Right lobe of liver (tissue), 4 donors: ENCODE measurements at regions not wholly inside any gene's neighbourhood (a gene's known extent, or its start where the extent isn't known, plus 50 kb on each side); places are given as distances from the start of the nearest gene placed in this dataset.

Source experiments
- POLR2A ChIP-seq: fragments of 450-650 bp; IDR thresholded peaks from one replicate; pipeline ENCODE4 v1.6.1; 2017; ENCODE audit warnings: antibody characterized with exemption, mild to moderate bottlenecking
- TF ChIP-seq, protein P1 (sequence below), 4 donors: fragments of 200-600 bp in 3 of 4; fragments of 450-650 bp in 1 of 4; IDR thresholded peaks; one replicate each; pipeline versions ENCODE4 v1.5.1 to v1.8.0; 2016 to 2022; ENCODE audit warnings: antibody characterized with exemption in 4 of 4, mild to moderate bottlenecking in 2 of 4
- donor health status: DM: no; HTN: no; CAD: no.
- donor health status: DM: no; HTN: no; CAD: no.
- donor health status: DM: no; HTN: yes; CAD: no.

DNA sequence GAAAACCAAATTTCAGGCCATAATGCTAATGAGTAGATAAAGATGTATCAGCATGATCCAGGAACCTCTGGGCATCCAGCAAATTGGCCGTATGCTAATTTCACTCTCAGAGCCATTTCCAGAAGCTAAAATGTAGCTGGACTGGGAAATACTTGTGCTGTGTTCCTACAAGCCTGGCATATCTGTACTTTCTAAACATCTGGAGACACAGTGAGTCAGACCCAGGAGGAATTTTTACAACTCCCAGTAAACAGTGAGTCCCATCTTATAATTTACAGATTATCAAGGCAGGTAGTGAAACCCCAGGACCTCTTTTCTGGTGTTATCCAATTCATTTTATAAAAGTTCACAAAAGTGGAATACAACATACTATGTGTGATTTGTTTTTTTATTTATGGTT, 683.0 kb upstream of the ADGRB3 start:
- TF ChIP-seq, protein P1, sequence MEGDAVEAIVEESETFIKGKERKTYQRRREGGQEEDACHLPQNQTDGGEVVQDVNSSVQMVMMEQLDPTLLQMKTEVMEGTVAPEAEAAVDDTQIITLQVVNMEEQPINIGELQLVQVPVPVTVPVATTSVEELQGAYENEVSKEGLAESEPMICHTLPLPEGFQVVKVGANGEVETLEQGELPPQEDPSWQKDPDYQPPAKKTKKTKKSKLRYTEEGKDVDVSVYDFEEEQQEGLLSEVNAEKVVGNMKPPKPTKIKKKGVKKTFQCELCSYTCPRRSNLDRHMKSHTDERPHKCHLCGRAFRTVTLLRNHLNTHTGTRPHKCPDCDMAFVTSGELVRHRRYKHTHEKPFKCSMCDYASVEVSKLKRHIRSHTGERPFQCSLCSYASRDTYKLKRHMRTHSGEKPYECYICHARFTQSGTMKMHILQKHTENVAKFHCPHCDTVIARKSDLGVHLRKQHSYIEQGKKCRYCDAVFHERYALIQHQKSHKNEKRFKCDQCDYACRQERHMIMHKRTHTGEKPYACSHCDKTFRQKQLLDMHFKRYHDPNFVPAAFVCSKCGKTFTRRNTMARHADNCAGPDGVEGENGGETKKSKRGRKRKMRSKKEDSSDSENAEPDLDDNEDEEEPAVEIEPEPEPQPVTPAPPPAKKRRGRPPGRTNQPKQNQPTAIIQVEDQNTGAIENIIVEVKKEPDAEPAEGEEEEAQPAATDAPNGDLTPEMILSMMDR (IDR thresholded peaks at IDR 0.05): no peak
- no peak for TF ChIP-seq POLR2A
